HCT116 (cell line): ENCODE measurements at regions not wholly inside any gene's neighbourhood (a gene's known extent, or its start where the extent isn't known, plus 50 kb on each side); places are given as distances from the start of the nearest gene placed in this dataset.
"Not testable (repeated sequence)": the region's sequence is repeated elsewhere in the genome, so short reads cannot be mapped to it uniquely, and the experiment has no call there.

ENCODE experiments used
- ATAC-seq: fragments of 200-7000 bp; cut with Tn5 transposase; 2 replicates; pipeline ENCODE4 v1.9.1; 2020; ENCODE audit warnings: mild to moderate bottlenecking, moderate library complexity
- BruUV-seq: library from RNA; stranded (reverse); fragments of 400-500 nt; replicated peaks from 2 replicates; lab custom pipeline; 2021; lab: Mats Ljungman, UMichigan
- CTCF ChIA-PET: fragments of 300-600 bp; sonication (Branson Sonifier 250); formaldehyde crosslinking; loops from one replicate; lab custom pipeline; 2021; ENCODE audit warnings: antibody characterized with exemption; lab: Charles Lee
- POLR2A ChIA-PET: fragments of 300-600, 350-600 bp; sonication (Branson Sonifier 250); formaldehyde crosslinking; loops from one replicate; lab custom pipeline; 2021; ENCODE audit warnings: antibody characterized with exemption; lab: Charles Lee
- RAD21 ChIA-PET, 2 experiments: fragments of 300-600 bp; sonication (Branson Sonifier 250); formaldehyde crosslinking; loops; one replicate each; lab custom pipeline; 2023; ENCODE audit warnings: low total read pairs in 2 of 2; ENCODE audit not compliant: uncharacterized antibody in 2 of 2, unreplicated experiment in 2 of 2, low non-redundant PET in 1 of 2; lab: Charles Lee
- DNase-seq: peaks from one replicate; pipeline ENCODE4 v3.0.0-alpha.2; 2010; ENCODE audit warnings: low read depth, low spot score
- H2AFZ ChIP-seq: fragments of 200-600 bp; shearing (Covaris generic), sonication (generic); 2 replicates; pipeline ENCODE4 v1.6.1; 2017; ENCODE audit warnings: low read depth, mixed run types, mixed read lengths, antibody characterized with exemption, low read length; ENCODE audit not compliant: poor library complexity, severe bottlenecking
- H3K27ac ChIP-seq: 2 replicates; pipeline ENCODE4 v1.5.1; 2012; ENCODE audit warnings: low read depth, low read length
- H3K27me3 ChIP-seq: fragments of 200-600 bp; sonication (generic); 2 replicates; pipeline ENCODE4 v1.6.1; 2016; ENCODE audit warnings: mixed run types, low read length, mixed read lengths; ENCODE audit not compliant: insufficient read depth
- H3K36me3 ChIP-seq, 2 experiments: fragments of 200-500 bp in 1 of 2; fragments of 200-600 bp in 1 of 2; sonication (Bioruptor generic) in 1 of 2; sonication (generic) in 1 of 2; 2 replicates each; pipeline versions ENCODE4 v1.5.1 to v1.6.1; 2014 to 2016; ENCODE audit warnings: low read length in 2 of 2, inconsistent platforms in 1 of 2, mixed read lengths in 1 of 2, mixed run types in 1 of 2; ENCODE audit not compliant: insufficient read depth in 2 of 2, control insufficient read depth in 1 of 2
- H3K4me1 ChIP-seq, 2 experiments: fragments of 200-600 bp in 1 of 2; sonication (generic) in 1 of 2; 2 replicates each; pipeline versions ENCODE4 v1.5.1 to v1.6.1; 2012 to 2017; ENCODE audit warnings: low read length in 2 of 2, inconsistent platforms in 1 of 2, mild to moderate bottlenecking in 1 of 2, mixed read lengths in 1 of 2, mixed run types in 1 of 2, moderate library complexity in 1 of 2; ENCODE audit not compliant: insufficient read depth in 2 of 2, control insufficient read depth in 1 of 2
- H3K4me2 ChIP-seq: fragments of 200-600 bp; sonication (generic); 2 replicates; pipeline ENCODE4 v1.6.1; 2017; ENCODE audit warnings: mixed run types, low read length, mixed read lengths
- H3K4me3 ChIP-seq, 2 experiments: fragments of 200-600 bp in 1 of 2; sonication (generic) in 1 of 2; replicated peaks in 1 of 2; 2 replicates each; pipeline ENCODE4 v1.5.1; 2011 to 2016; ENCODE audit warnings: low read length in 2 of 2, control low read depth in 1 of 2, low read depth in 1 of 2, mild to moderate bottlenecking in 1 of 2, mixed read lengths in 1 of 2, mixed run types in 1 of 2
- H3K79me2 ChIP-seq: fragments of 200-600 bp; sonication (generic); 2 replicates; pipeline ENCODE4 v1.6.1; 2017; ENCODE audit warnings: mild to moderate bottlenecking, mixed run types, low read length, moderate library complexity, mixed read lengths; ENCODE audit not compliant: insufficient read depth
- H3K9ac ChIP-seq: fragments of 200-600 bp; sonication (generic); 2 replicates; pipeline ENCODE4 v1.6.1; 2016; ENCODE audit warnings: low read length, mixed read lengths
- H3K9me2 ChIP-seq: fragments of 200-600 bp; sonication (generic), shearing (Covaris generic); 2 replicates; pipeline ENCODE4 v1.6.1; 2017; ENCODE audit warnings: mixed run types, mild to moderate bottlenecking, moderate library complexity; ENCODE audit not compliant: insufficient read depth
- H3K9me3 ChIP-seq, 2 experiments: fragments of 200-500 bp in 1 of 2; fragments of 200-600 bp in 1 of 2; sonication (Bioruptor generic) in 1 of 2; sonication (generic) in 1 of 2; 2 replicates each; pipeline ENCODE4 v1.6.1; 2014 to 2017; ENCODE audit warnings: low read length in 2 of 2, mixed read lengths in 2 of 2, inconsistent platforms in 1 of 2, low read depth in 1 of 2, mild to moderate bottlenecking in 1 of 2, mixed run types in 1 of 2, moderate library complexity in 1 of 2; ENCODE audit not compliant: control insufficient read depth in 1 of 2, insufficient read depth in 1 of 2
- H4K20me1 ChIP-seq: fragments of 200-600 bp; sonication (generic), shearing (Covaris generic); 2 replicates; pipeline ENCODE4 v1.6.1; 2017; ENCODE audit warnings: mixed run types, mild to moderate bottlenecking, moderate library complexity; ENCODE audit not compliant: insufficient read depth
- EGR1 ChIP-seq: IDR thresholded peaks from 2 replicates; pipeline ENCODE4 v1.6.1; 2012; ENCODE audit warnings: low read depth
- RAD21 ChIP-seq: IDR thresholded peaks from 2 replicates; pipeline ENCODE4 v1.6.1; 2012; ENCODE audit warnings: low read depth, mild to moderate bottlenecking
- intact Hi-C: fragments of 100-400 bp; cut with micrococcal nuclease; formaldehyde crosslinking; loops from 2 replicates; pipeline ENCODE4 v1.10.0; 2022
- TF ChIP-seq, protein P1 (sequence below), 3 experiments: fragments of 200-600 bp in 1 of 3; sonication (generic) in 1 of 3; IDR thresholded peaks in 2 of 3; conservative IDR thresholded peaks in 1 of 3; 2 replicates each; pipeline ENCODE4 v1.5.1; 2012 to 2017; ENCODE audit warnings: low read depth in 2 of 3, low read length in 2 of 3, antibody characterized with exemption in 1 of 3, borderline replicate concordance in 1 of 3, control low read depth in 1 of 3, mild to moderate bottlenecking in 1 of 3, mixed read lengths in 1 of 3, mixed run types in 1 of 3, moderate library complexity in 1 of 3; ENCODE audit not compliant: insufficient read depth in 1 of 3

DNA sequence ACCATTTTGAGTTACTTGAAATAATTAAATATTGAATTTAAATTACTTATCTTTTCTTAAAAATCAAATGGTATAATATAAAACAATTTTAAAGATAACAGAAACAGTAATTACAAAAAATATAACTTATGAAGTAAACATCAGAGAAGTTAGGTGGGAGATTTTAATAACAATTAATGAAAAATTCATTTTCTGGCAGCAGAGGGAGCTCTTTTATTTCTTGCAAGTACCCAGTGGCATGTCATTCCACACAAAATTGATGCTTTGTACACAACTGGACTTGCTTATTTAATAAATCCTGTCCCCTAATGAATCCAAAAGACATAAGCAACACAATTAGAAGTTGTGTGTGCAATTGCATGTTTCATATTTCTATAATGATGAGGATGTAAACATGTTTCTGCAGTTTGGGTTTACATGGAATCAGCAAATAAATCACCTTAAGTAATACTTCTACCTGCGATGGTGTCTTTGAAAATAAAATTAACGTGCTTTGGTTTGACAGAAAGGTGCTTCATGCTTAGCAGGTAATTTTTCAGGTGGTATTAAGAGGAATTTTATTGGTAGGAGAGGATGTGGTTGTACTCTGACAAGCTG is 861.3 kb downstream of the ZPLD1 start:
- Histone ChIP-seq H3K9me3 (no peaks in the 10 kb centered on the region), H3K9ac (no peak overlapping the region), H3K4me2 (no peak overlapping the region), H3K4me1 (no peaks in the 10 kb centered on the region), H3K36me3 (no peaks in the 10 kb centered on the region), H3K79me2 (no peaks in the 10 kb centered on the region), H3K27me3 (no peaks in the 10 kb centered on the region), H2AFZ (no peak overlapping the region), H3K9me2 (no peaks in the 10 kb centered on the region), H4K20me1 (no peaks in the 10 kb centered on the region), H3K27ac (no peak overlapping the region), H3K4me3 (no peak overlapping the region)
- CTCF ChIA-PET = interaction anchor here (0.6 to 0.7 kb wide), 2 partner anchors 39 to 378 kb away, joined by 3 read pairs; no protein-coding TSS in a partner anchor
- POLR2A ChIA-PET = no interaction called here
- BruUV-seq = no TSS peak
- TF ChIP-seq EGR1 (no peak), RAD21 (peak; percentile 53)
- TF ChIP-seq, protein P1, sequence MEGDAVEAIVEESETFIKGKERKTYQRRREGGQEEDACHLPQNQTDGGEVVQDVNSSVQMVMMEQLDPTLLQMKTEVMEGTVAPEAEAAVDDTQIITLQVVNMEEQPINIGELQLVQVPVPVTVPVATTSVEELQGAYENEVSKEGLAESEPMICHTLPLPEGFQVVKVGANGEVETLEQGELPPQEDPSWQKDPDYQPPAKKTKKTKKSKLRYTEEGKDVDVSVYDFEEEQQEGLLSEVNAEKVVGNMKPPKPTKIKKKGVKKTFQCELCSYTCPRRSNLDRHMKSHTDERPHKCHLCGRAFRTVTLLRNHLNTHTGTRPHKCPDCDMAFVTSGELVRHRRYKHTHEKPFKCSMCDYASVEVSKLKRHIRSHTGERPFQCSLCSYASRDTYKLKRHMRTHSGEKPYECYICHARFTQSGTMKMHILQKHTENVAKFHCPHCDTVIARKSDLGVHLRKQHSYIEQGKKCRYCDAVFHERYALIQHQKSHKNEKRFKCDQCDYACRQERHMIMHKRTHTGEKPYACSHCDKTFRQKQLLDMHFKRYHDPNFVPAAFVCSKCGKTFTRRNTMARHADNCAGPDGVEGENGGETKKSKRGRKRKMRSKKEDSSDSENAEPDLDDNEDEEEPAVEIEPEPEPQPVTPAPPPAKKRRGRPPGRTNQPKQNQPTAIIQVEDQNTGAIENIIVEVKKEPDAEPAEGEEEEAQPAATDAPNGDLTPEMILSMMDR (IDR thresholded peaks at IDR 0.05 in 2 of 3, conservative IDR thresholded peaks at IDR 0.05 in 1 of 3; ENCODE audit: borderline replicate concordance in 1 of 3, insufficient read depth in 1 of 3, low read depth in 2 of 3, low read length in 2 of 3) = peak; percentile 19 to 58 (median 22); a peak in 4 of 6 replicates
- RAD21 ChIA-PET = no interaction called here
- intact Hi-C loops = loop anchor here (10.0 kb wide), 2 partner anchors 309 to 621 kb away; no protein-coding TSS in a partner anchor
- no peak for ATAC-seq
- DNase-seq = peak; percentile 19

DNA sequence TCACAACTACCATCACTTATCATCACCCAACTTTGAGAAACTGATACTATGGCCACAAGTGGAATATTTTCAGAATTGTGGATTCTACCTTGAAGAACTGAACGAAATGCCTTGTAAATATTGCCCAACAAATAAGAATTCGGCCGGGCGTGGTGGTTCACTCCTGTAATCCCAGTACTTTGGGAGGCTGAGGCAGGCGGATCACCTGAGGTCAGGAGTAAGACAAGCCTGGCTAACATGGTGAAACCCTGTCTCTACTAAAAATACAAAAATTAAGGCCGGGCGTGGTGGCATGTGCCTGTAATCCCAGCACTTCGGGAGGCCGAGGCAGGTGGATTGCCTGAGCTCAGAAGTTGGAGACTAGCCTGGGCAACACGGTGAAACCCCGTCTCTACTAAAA is 862.7 kb downstream of the ZPLD1 start:
- DNase-seq, ATAC-seq, H3K9ac ChIP-seq, H3K27ac ChIP-seq, H3K4me2 ChIP-seq, RAD21 ChIA-PET, H2AFZ ChIP-seq, H3K36me3 ChIP-seq, POLR2A ChIA-PET, H3K4me3 ChIP-seq, H3K4me1 ChIP-seq, H3K79me2 ChIP-seq, BruUV-seq, H3K9me2 ChIP-seq, CTCF ChIA-PET, H3K27me3 ChIP-seq, H3K9me3 ChIP-seq, H4K20me1 ChIP-seq: not testable (repeated sequence)
- intact Hi-C loops = loop anchor here (10.0 kb wide), 2 partner anchors 307 to 623 kb away; no protein-coding TSS in a partner anchor
